Activated CD4-positive, alpha-beta memory T cell treated with anti-CD3 and anti-CD28 coated beads, Interleukin-2, amount 10 ng/mL, durations not matched to agents 7 days and 5 days (primary cell): ENCODE measurements at regions not wholly inside any gene's neighbourhood (a gene's known extent, or its start where the extent isn't known, plus 50 kb on each side); places are given as distances from the start of the nearest gene placed in this dataset.

Experiments
- CTCF ChIA-PET: fragments of 350-600 bp; sonication (Branson Sonifier 250); formaldehyde crosslinking; loops from one replicate; lab custom pipeline; 2021; ENCODE audit warnings: antibody characterized with exemption, inconsistent platforms; lab: Charles Lee
- POLR2A ChIA-PET: fragments of 350-600 bp; sonication (Branson Sonifier 250); formaldehyde crosslinking; loops from one replicate; lab custom pipeline; 2021; ENCODE audit warnings: antibody characterized with exemption; lab: Charles Lee
- DNase-seq: peaks from one replicate; pipeline ENCODE4 v3.0.0-alpha.2; 2020
- H3K27ac Mint-ChIP-seq: one replicate; pipeline ENCODE4 v1.8.0; 2021; ENCODE audit warnings: mild to moderate bottlenecking, mixed read lengths
- H3K27me3 Mint-ChIP-seq: one replicate; pipeline ENCODE4 v1.8.0; 2021; ENCODE audit warnings: mixed read lengths
- H3K36me3 Mint-ChIP-seq: one replicate; pipeline ENCODE4 v1.8.0; 2021; ENCODE audit warnings: low read depth, mixed read lengths
- H3K4me1 Mint-ChIP-seq: one replicate; pipeline ENCODE4 v1.8.0; 2021; ENCODE audit warnings: mixed read lengths
- H3K4me3 Mint-ChIP-seq: one replicate; pipeline ENCODE4 v1.8.0; 2021; ENCODE audit warnings: mild to moderate bottlenecking, mixed read lengths
- H3K9me3 Mint-ChIP-seq: one replicate; pipeline ENCODE4 v1.8.0; 2021; ENCODE audit warnings: mixed read lengths

DNA sequence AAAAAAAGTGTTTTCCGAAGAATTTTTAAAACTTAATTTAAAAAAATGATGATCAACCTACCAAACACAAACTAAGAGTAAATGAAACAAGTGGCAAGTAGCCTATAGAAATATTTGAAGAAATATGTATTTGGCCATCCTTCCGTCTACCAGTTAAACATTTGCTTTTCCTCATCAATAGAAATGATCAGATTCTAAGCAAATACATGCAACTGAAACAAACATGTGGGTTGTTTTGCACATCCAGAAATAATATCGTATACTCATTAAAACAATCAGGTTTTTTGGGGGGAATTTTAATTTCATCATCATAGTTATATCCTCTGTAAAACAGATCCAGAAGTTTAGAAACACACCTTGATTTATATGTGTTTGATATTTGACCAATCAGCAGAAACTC, 1011.7 kb downstream of the GATA3 start:
- no peak for DNase-seq
- peaks cover 2% of the 10 kb centered on the region for H3K27me3 Mint-ChIP-seq
- CTCF ChIA-PET = no interaction called here
- peaks cover 4% of the 10 kb centered on the region for H3K4me1 Mint-ChIP-seq
- H3K9me3 Mint-ChIP-seq = no peaks in the 10 kb centered on the region
- no peak overlapping the region for H3K27ac Mint-ChIP-seq
- POLR2A ChIA-PET = no interaction called here
- H3K4me3 Mint-ChIP-seq = no peak overlapping the region
- H3K36me3 Mint-ChIP-seq = no peaks in the 10 kb centered on the region

DNA sequence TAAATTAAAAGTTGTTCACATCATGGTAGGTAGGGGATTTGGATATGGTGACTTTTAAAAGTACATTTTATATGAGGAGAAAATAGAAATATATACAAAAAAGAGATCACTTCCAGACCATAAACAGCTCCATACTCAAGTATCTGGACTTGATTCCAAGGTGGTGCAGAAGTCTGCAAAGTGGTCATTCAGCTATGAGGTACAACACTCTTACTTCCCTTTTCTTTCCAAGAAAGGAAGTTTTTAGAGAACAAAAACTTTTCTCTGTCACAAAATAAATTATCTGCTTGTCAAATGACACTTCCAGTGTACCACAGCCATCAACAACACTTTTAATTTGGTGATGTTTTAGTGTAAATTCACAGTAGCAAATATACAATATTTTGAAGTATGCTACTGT, 1013.5 kb downstream of the GATA3 start:
- CTCF ChIA-PET = no interaction called here
- no peaks in the 10 kb centered on the region for H3K36me3 Mint-ChIP-seq
- DNase-seq = no peak
- no peak overlapping the region for H3K4me3 Mint-ChIP-seq
- POLR2A ChIA-PET = no interaction called here
- no peaks in the 10 kb centered on the region for H3K9me3 Mint-ChIP-seq
- H3K27ac Mint-ChIP-seq = no peak overlapping the region
- H3K4me1 Mint-ChIP-seq = no peaks in the 10 kb centered on the region
- peaks cover 2% of the 10 kb centered on the region for H3K27me3 Mint-ChIP-seq

DNA sequence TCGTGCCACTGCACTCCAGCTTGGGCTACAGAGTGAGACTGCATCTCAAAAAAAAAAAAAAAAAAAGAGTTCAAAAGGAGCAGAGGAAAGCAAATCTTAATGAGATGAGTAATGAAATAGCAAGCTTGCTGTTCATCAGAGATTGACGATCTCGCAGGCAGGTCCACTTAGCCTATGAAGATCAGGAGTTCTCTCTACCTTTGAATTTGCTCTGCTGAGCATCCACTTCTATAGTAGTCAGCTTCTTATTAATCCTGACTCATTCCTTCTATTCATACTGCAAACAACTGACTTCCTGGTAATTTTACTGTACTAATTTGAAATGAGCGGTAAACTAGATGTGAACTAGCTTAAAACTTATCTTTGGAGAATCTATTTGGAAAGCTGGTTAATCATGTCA, 1014.6 kb downstream of the GATA3 start:
- no peak overlapping the region for H3K4me3 Mint-ChIP-seq
- no peaks in the 10 kb centered on the region for H3K36me3 Mint-ChIP-seq
- no peak for DNase-seq
- POLR2A ChIA-PET = no interaction called here
- peaks cover 2% of the 10 kb centered on the region for H3K27me3 Mint-ChIP-seq
- no peaks in the 10 kb centered on the region for H3K9me3 Mint-ChIP-seq
- CTCF ChIA-PET = no interaction called here
- no peak overlapping the region for H3K27ac Mint-ChIP-seq
- no peaks in the 10 kb centered on the region for H3K4me1 Mint-ChIP-seq

DNA sequence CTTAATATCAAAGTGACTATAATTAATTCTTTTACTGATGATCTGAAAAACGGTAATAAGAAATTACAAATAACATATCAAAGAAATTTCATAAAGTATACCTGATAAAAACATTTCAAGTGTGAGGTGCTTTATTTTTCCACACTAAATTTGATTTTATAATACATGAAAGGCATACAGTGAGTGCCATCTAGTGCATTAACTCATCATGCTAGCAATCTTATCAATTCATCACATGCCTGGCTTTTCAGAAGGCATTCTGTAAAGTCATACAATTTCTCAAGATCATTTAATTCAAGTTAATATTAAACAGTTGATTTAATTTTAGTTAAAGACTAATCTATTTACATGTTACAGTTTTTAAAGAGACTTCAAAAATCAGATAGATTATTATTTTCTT, 1020.9 kb downstream of the GATA3 start:
- CTCF ChIA-PET = no interaction called here

DNA sequence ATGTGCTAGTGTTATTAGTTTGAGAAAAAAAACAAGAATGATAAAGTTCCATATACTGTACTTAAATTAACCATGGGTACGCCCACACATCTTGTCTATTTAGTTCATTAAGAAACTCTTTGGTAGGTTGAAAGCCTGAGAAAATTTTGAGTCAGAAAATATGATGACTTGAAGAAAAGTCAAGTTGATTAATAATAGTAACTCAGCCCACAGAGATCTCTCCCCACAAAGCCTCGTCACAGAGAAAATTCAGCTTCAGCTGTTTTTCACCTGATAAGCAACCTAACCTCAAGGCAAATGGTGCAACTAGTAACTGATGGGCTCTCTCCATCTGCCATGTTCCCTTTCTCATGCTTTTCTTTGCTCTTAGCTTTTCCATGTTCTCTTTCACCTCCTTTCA, 1021.6 kb downstream of the GATA3 start:
- Mint-ChIP-seq H3K27me3 (peaks cover 6% of the 10 kb centered on the region), H3K9me3 (no peaks in the 10 kb centered on the region), H3K36me3 (no peaks in the 10 kb centered on the region), H3K4me3 (no peak overlapping the region), H3K27ac (no peak overlapping the region), H3K4me1 (no peaks in the 10 kb centered on the region)
- POLR2A ChIA-PET = no interaction called here
- CTCF ChIA-PET = no interaction called here
- no peak for DNase-seq

More for the DNA sequence above, 1020.9 kb downstream of the GATA3 start:
- Mint-ChIP-seq H3K27ac (no peak overlapping the region), H3K27me3 (peaks cover 6% of the 10 kb centered on the region), H3K4me1 (no peaks in the 10 kb centered on the region), H3K9me3 (no peaks in the 10 kb centered on the region), H3K36me3 (no peaks in the 10 kb centered on the region), H3K4me3 (no peak overlapping the region)
- POLR2A ChIA-PET = no interaction called here
- DNase-seq = no peak

DNA sequence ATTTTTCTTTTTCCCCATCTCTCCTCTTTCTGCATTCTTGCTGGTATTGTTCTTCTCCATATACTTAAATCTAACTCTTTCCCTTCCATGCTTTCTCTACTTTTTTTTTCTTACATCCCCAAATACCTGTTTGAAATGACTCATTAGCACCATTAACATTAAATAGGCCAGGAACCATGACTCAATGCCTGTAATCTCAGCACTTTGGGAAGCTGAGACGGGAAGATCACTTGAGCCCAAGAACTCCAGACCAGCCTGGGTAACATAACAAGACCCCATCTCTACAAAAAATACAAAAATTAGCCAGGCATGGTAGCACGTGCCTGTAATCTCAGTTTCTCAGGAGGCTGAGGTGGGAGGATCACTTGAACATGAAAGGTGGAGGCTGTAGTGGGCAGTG, 1026.8 kb downstream of the GATA3 start:
- Mint-ChIP-seq H3K36me3 (no peaks in the 10 kb centered on the region), H3K27me3 (peaks cover 14% of the 10 kb centered on the region), H3K9me3 (no peaks in the 10 kb centered on the region), H3K4me1 (no peaks in the 10 kb centered on the region), H3K4me3 (no peak overlapping the region), H3K27ac (no peak overlapping the region)
- POLR2A ChIA-PET = no interaction called here
- CTCF ChIA-PET = no interaction called here
- no peak for DNase-seq

DNA sequence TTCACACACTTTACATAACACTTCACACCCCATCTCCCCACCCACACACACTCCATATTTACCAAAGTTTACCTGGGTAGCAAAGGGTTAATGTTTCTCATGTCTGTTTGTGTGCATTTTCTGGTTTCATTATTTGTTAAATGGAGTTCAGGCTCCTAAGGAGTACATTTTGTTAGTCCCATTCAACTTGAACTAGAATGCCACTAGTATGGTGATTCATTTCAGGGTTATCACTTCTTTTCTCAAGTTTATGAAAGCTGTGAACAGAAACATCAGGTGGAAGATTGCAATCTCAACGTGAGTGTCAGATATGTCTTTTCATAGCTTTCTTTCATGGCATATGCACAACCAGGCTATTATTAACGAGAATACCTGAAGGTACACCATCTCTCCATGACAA, 1027.5 kb downstream of the GATA3 start:
- CTCF ChIA-PET = no interaction called here

DNA sequence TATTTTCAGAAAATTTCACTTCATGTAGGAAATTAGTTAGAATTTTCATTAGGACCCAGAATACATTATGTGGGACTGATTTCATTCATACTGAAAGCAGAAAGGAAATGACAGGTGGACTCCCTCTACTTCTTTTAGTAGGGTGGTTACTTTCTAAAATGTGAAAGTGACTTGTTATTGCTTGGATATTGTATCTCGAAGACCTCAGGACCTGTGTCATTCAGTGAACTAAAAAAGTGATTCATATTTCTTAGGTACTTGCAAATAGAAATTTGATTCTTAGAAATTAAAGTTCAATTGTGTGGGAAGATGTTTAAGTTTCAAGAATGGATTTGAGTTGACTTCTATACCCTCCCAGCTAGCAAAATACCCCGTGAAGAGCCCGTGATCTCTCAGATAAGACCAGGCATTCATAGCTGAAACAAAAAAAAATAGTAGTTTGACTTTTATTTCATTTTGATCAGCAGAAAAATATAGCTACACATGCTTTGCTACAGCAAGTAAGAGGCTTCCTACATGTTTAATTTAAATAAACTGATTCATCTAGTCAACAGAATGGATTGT, 1037.1 kb downstream of the GATA3 start:
- Mint-ChIP-seq H3K27me3 (peaks cover 5% of the 10 kb centered on the region), H3K36me3 (no peaks in the 10 kb centered on the region), H3K4me1 (peaks cover 10% of the 10 kb centered on the region), H3K27ac (no peak overlapping the region), H3K9me3 (no peaks in the 10 kb centered on the region), H3K4me3 (no peak overlapping the region)
- CTCF ChIA-PET = interaction anchor here (1.3 kb wide), 1 partner anchor 12 kb away, joined by 3 read pairs; no protein-coding TSS in a partner anchor
- DNase-seq = no peak
- POLR2A ChIA-PET = interaction anchor here (0.6 kb wide), 1 partner anchor 1944 kb away, joined by 3 read pairs; no protein-coding TSS in a partner anchor

More for the DNA sequence above, 1027.5 kb downstream of the GATA3 start:
- no peak overlapping the region for H3K4me3 Mint-ChIP-seq
- no peaks in the 10 kb centered on the region for H3K4me1 Mint-ChIP-seq
- no peak overlapping the region for H3K27ac Mint-ChIP-seq
- no peaks in the 10 kb centered on the region for H3K9me3 Mint-ChIP-seq
- H3K36me3 Mint-ChIP-seq = no peaks in the 10 kb centered on the region
- POLR2A ChIA-PET = no interaction called here
- no peak for DNase-seq
- peaks cover 14% of the 10 kb centered on the region for H3K27me3 Mint-ChIP-seq

DNA sequence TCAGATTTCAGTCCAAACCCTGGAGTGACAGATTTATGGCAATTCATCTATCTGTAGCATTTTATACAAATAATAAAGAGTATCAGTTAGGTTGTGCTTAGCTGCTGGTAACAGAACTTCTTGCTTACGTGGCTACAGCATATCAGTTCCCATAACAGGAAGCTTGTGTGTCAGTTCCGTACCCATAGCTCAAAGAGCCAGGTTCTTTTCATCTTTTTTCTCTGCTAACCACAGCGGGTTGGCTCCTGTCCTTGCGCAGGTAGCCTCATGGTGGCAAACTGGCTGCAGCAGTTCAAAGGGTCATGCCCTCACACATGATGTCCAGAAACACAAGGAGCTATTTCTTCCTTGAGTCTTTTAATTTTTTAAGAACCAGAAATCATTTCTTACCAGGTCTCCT, 1041.8 kb downstream of the GATA3 start:
- Mint-ChIP-seq H3K4me1 (peaks cover 12% of the 10 kb centered on the region), H3K36me3 (no peaks in the 10 kb centered on the region)
- CTCF ChIA-PET = no interaction called here

DNA sequence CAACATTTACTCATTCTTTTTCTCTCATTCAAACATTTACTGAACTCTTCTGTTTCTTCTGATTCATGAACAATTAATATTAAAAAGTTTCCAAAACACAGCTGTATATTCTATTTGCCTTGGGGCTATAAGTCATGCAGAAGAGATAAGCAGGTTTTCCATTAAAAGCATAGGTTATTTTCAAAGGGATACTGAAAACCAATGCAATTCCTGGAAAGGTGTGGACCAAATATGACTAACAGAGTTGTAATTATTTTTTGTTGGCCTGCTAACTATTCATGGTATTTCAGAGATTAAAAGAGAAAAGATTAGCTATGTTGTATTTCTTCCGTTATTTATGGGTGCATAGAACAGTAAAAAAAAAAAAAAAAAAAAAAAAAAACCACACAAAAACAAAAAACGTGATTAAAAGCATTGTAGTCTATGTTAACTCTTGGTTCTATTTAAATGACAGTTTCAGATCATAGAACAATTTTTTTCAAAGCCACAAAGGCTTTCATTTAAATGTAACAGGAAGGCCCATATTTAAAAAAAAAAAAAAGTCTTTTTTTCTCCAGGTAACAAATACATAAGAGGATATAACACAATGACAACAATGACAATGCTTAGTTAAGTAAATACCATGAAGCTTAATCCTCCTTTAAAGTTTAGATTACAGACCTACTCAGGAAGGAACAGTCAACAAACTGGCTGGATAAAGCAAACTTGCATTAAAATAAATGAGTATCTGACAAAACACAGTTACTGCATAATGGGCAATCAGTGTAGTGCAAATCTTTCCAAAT, 1042.9 kb downstream of the GATA3 start:
- CTCF ChIA-PET = no interaction called here
- Mint-ChIP-seq H3K4me1 (peaks cover 9% of the 10 kb centered on the region), H3K27me3 (peaks cover 2% of the 10 kb centered on the region), H3K36me3 (no peaks in the 10 kb centered on the region), H3K9me3 (no peaks in the 10 kb centered on the region), H3K4me3 (no peak overlapping the region), H3K27ac (no peak overlapping the region)
- POLR2A ChIA-PET = interaction anchor here (1.1 kb wide), 1 partner anchor 67 kb away, joined by 3 read pairs; no protein-coding TSS in a partner anchor
- DNase-seq = no peak

More for the DNA sequence above, 1041.8 kb downstream of the GATA3 start:
- H3K4me3 Mint-ChIP-seq = no peak overlapping the region
- no peaks in the 10 kb centered on the region for H3K9me3 Mint-ChIP-seq
- peaks cover 5% of the 10 kb centered on the region for H3K27me3 Mint-ChIP-seq
- no peak for DNase-seq
- POLR2A ChIA-PET = interaction anchor here (1.1 to 1.6 kb wide), 2 partner anchors 65 to 79 kb away, joined by 3 read pairs; no protein-coding TSS in a partner anchor
- H3K27ac Mint-ChIP-seq = no peak overlapping the region

DNA sequence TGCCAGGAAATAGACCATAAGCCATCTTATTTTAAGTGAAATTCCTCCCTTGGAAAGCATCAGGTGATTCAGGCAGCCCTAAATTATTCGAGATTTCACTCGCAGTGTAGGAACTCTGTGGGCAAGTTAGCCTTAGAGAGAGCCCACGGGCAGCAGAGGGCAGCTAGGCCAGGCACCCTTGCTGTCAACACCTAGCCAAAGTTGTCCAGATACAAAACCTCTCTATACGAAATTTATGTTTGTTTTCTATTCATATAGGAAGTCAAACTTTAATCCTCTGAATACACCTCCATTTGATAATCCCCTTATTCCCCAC, 1043.5 kb downstream of the GATA3 start:
- Mint-ChIP-seq H3K27ac (no peak overlapping the region), H3K4me1 (peaks cover 9% of the 10 kb centered on the region), H3K27me3 (no peaks in the 10 kb centered on the region), H3K9me3 (no peaks in the 10 kb centered on the region), H3K36me3 (no peaks in the 10 kb centered on the region), H3K4me3 (no peak overlapping the region)
- CTCF ChIA-PET = no interaction called here
- DNase-seq = no peak
- POLR2A ChIA-PET = no interaction called here

DNA sequence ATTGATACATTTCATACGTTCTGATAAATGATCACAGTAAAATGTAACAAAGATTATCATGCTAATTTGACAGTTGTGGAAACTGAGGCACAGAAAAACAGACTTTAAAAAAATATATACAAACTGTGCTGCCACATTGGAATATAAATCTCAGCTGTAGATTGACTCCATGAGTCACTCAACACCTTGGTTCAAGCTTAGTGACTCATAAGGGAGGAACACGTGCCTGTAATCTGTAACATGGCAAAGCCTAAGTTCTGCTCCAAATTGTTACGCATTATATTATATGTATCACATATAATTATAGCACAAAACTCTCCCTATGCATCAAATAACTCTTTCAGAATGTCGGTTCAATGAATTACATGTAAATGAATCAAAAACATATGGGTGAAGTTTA, 1047.5 kb downstream of the GATA3 start:
- Mint-ChIP-seq H3K4me3 (no peak overlapping the region), H3K27me3 (no peaks in the 10 kb centered on the region)
- POLR2A ChIA-PET = no interaction called here

DNA sequence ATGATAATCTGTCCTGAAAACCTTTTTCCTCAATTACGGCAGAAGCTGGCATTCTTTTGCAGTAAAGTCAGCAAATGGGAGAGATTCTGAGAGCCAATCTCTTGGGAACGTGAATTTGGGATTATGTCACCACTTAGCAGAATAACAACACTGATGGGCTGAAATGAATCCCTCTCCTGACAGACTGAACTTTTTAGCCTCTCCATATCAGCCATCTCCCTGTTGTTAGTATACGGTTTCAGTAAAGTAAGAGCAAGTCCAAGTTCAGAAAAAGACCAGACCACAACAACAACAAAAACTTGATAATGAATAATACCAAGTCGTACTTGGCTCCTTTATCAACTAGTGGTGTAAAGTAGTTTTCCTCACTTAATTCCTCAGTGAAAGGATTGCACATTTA, 1048.8 kb downstream of the GATA3 start:
- Mint-ChIP-seq H3K36me3 (no peaks in the 10 kb centered on the region), H3K27ac (no peak overlapping the region), H3K4me3 (no peak overlapping the region), H3K4me1 (no peaks in the 10 kb centered on the region), H3K27me3 (no peaks in the 10 kb centered on the region), H3K9me3 (no peaks in the 10 kb centered on the region)
- no peak for DNase-seq
- ChIA-PET POLR2A (no interaction called here), CTCF (no interaction called here)

More for the DNA sequence above, 1047.5 kb downstream of the GATA3 start:
- H3K36me3 Mint-ChIP-seq = no peaks in the 10 kb centered on the region
- CTCF ChIA-PET = no interaction called here
- H3K27ac Mint-ChIP-seq = no peak overlapping the region
- H3K4me1 Mint-ChIP-seq = peaks cover 2% of the 10 kb centered on the region
- DNase-seq = no peak
- H3K9me3 Mint-ChIP-seq = no peaks in the 10 kb centered on the region

DNA sequence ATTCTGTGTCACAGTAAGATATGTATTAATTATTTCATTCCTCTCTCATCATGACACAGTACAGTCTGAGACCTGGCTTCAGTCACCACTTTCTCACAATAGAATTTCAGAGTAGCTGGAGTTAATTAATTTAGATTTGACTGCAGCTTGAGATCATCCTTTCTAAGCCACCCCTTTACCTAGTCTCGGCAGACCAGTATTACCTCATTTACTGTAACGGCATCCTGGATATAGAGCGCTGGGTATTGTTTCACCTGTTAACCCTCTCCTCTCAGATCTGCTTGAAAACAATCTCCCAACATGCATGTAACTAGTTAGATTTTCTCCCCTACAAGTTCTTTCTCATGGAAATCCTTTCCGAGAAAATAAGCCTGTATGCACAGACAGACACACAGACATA, 1057.5 kb downstream of the GATA3 start:
- Mint-ChIP-seq H3K4me1 (no peaks in the 10 kb centered on the region), H3K4me3 (no peak overlapping the region), H3K36me3 (no peaks in the 10 kb centered on the region), H3K9me3 (no peaks in the 10 kb centered on the region), H3K27ac (no peak overlapping the region), H3K27me3 (no peaks in the 10 kb centered on the region)
- ChIA-PET POLR2A (no interaction called here), CTCF (no interaction called here)
- DNase-seq = no peak
